Epidermal melanocyte (primary cell): ENCODE measurements at regions not wholly inside any gene's neighbourhood (a gene's known extent, or its start where the extent isn't known, plus 50 kb on each side); places are given as distances from the start of the nearest gene placed in this dataset.

Source experiments
- DNase-seq: peaks from one replicate; pipeline ENCODE4 v3.0.0; 2011; ENCODE audit warnings: low spot score; ENCODE audit not compliant: insufficient read length

DNA sequence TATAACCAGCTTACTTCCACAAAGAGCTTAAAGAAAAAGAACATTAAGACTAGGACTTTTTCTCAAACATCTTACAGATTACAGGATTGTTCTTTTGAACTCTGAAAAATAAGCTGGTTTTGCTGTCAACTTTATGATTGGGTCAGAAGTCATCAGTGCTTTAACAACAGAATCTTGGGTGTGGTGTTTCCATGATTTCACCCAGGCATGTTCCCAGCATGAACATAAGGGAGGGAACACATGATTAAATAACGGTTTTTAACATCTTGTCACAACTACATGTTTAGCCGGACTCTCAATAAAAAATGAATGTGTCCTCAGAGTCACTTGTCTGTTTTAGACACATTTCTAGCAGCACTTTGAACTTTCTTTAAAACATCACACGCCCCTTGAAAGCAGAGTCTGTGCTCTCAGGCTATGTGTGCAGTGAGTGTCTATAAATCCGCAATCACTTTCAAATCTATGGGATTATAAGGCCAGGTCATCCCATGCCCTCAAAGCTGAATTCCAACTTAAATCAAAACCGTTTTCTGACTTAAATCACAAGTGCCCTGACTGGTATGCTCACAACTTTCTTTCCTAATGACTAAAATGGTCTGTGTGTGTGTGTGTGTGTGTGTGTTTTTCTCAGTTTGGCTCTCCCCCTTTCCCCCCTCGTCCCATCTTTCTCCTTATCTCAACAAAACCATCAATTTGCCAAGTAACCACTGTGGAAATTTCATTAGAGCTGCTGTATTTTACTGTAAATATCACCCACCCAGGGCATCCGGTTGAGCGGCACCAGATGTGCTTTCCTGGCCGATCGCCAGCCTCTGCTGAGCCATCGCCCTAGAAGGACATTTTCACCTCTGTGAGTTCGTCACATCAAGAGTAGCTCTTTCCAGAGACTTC lies 216.8 kb upstream of the DTNBP1 start:
- peak; percentile 63 for DNase-seq

DNA sequence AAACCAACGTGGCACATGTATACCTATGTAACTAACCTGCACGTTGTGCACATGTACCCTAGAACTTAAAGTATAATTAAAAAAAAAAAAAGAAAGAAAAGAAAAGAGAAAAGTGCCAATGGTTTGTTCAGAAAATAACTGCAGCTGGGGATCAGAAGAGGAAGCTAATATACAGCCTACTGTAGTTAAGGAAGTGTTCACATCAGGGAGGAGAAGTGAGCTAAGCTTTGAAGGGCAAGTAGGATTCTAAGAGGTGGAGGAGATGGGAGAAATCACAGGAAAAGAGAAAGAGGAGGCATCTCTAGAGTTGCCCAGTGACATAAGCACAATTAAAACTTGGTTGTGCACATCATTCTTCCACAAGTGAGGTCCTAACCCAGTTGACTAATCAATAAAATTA lies 214.4 kb upstream of the DTNBP1 start:
- no peak for DNase-seq

DNA sequence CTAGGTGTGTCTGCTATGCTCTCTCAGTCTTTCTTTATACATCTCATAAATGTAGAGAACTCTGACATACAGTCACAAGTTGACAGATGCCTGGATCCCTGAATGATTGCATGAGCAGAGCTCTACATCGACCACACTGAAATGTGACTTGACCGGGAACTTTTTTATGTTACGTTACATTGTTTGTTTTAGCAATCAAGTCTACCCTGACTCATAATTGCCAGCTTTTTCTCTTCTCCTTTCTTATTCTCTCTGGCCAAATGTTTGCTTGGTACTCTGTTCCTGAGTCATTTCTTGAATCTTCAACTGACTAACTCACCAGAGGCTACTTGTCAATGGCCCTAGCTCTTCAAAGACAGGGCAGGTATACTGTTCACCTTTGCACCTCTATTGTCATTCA lies 213.6 kb upstream of the DTNBP1 start:
- no peak for DNase-seq

DNA sequence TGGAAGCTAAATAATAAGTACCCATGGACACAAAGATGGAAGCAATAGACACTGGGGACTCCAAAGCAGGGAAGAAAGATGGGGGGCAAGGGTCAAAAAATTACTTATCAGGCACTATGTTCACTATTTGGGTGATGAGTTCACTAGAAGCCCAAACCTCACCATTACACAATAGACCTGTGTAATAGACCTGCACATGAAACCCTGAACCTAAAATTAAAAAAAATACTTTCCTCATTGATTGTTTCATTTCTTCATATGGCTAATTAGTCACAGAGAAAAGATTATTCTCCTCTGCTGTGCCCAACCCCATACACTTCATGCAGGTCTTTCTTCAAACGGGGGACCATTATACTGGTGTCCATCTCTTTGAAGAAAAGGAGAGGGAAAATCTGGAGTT lies 213.0 kb upstream of the DTNBP1 start:
- DNase-seq: no peak

DNA sequence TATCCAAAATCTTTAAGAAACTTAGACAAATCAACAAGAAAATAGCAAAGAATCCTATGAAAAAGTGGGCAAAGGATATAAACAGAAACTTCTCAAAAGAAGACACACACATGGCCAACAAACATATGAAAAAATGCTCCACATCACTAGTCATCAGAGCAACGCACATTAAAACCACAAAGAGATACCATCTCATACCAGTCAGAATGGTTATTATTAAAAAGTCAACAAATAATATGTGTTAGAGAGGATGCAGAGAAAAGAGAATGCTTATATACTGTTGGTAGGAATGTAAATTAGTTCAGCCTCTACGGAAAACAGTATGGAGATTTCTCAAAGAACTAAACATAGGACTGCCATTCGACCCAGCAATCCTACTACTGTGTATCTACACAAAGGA lies 212.0 kb upstream of the DTNBP1 start:
- no peak for DNase-seq

DNA sequence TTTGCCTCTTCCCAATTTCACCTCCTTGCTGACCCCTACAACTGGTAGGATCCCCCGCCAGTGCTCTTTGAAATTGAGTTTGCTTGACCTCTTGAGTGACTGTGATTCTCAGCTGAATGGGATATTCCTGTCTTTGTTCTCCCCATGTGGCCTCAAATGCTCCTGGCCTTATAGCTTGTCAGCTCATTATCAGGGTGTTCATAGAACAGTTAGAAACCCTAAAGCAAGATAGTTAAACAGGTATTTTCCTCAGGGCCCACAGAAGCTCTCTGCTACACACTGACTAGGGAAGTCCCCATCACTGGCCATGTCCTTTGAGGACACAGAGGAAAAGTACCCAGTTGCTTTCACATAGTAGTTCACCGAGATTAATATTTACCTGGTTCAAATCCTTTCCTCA lies 211.5 kb upstream of the DTNBP1 start:
- no peak for DNase-seq

DNA sequence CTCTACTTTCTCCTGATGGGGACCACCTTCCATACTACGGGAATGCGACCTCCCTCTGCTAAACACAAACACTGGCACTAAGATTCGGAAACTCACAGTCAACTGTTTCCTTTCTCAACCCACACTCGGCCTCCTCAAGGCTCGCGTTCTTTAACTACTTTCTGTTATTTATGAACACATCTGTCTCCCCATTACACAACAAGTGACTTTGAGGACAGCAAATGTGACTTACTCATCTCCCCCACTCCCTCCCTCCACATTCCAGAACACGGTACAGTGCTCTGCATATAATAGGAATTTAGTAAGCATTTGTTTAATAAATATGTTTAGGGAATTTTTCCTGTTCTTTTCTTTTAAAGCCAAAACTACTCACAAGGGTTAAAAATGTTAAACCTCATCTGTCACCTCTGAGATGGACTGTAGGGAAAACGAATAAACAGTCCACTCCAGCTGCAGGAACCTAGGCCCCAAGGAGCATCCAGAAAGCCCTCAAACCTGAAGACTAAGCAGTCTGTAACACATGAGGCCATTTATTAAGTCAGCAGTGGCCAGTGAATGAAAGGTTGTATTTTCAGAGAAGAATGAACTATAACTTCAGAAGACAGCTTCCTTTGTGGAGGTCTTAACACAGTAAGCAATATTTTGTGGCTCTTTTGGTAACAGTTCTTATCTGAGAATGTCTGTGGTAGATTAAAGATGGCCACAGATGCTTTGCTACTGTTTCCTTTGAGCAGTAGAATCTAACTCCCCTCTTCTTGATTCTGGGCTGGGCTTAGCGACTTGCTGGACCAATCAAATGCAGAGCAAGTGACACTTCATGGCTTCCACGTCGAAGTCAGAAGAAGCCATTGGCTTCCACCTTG lies 209.6 kb upstream of the DTNBP1 start:
- no peak for DNase-seq

DNA sequence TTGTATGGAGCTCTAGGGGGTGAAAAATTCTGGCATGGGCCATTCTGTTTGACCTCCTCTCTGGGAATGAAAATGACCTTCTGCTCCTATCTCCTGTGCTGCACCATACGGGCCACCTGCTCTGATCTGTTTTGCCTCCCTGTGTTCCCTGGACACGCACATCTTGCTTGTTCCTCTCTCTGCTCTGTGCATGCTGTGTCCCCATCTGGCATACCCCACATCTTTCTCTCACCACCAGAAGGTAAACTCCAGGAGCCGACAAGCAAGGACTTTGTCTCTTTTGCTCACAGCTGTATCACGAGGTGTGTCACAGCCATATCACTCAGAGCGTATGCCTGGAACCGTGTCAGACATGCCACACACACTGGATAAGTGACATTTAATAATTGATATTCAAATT lies 208.4 kb upstream of the DTNBP1 start:
- DNase-seq: no peak

DNA sequence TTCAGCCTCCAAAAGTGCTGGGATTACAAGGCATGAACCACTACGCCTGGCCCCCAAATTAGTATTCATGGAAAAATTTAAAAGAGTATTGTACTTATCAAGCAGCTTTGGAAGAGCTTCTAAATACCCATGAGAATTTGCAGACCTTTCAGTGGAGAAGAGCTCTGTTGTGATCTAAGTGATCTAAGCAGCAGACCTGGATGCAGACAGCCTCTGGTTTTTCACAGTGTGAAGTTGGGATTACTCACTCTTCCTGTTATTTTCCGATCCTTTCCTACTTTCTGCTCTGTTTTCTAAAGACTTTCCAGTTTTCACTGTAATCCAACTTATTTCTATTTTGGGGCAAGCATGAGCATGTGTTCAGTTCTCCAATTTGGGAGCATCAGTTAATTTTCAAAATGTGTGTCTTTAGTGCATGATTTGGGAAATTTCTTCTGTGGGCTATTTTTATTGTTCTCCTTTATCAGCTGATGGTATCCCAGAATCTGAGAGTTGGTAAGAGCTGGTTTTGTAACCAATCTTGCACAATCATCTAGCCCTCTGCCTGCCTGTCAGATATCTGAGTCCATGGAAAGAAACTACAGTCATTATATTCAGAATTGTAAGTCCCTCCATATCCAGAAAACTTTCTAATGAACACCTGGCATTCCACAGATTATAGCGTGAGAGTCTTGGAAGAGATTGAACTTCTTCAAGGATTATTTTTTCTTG lies 207.7 kb upstream of the DTNBP1 start:
- DNase-seq: no peak

DNA sequence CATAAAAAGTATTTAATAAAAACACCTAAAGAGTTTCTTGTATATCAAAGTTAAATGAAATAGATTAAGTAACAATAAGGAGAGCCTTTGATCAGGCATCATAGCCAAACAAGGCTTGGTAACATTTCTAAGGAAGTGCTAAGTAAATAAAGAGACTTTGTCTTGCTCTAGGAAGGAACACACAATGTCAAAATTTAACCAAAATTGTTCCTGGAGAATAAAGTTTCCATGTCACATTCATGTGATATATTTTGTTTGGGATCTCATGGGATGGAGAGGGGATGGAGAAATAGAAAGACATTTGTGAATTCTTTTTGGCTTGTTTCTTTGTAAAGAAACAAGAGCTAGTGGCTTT lies 201.9 kb upstream of the DTNBP1 start:
- DNase-seq: no peak

DNA sequence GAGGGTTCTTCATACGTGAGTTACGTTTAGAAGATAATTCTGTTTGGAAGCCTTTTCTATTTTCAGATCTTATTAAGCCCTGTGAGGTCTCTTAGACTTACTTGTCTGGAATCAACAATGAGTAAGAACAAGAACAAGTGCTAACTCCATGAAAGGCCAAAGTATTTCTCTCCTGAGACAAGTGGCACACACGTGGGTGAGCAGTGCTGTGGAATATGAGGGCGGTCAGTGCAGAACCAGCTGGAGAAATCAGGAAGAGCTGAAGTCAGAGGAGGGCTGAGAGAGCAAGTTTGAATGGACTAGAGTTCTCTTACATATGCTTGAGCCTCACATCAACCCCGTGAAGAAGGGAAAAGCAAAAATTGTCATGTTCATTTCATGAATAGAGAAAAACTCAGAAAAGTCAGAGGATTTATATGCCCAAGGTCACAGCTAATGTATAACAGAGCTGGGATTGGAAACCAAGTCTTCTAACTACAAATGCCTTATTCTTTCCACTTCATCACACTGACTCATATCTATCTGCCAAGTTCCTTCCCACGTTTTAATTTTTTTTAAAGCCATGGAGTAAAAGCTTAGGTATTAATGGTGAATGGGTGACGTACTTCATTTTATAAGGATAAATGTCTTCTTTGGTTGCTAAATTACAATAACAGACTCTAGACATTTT lies 201.3 kb upstream of the DTNBP1 start:
- DNase-seq: no peak

DNA sequence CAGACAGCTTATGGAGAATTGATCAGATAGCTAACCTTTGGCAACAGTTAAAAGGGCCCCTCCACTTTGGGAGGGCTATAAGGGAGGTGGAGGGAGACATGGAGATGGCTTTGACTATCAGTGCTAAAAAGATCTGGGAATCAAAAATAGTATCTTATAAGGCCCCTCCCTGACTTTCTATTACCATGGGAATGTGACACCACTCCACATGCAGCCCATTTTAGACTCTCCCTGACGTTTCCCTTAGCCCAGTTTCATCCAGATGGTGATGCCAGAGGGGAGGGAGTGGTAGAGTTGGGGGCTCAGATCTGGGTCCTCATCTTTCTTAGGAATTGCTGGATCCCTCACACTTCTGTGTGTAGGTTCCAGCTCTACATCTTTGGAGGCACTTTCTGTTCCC lies 200.0 kb upstream of the DTNBP1 start:
- no peak for DNase-seq

DNA sequence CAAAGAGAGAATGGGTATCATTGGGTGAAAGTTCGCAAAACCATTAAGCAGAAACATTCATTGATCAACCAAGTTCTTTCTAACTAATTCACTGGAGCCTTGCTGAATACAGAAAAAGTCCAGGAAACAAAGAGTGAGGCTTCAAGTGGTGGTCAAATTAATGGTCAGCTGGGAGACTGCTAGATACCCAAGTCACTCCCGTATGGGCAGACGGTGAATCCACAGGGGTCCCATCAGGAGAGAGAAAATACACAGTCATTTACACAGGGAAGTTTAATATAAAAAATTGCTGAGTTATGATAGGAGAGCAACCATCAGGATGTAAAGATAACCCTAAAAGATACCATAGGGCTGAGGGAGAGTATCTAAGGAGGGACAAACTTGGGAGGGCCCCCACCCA lies 198.7 kb upstream of the DTNBP1 start:
- no peak for DNase-seq

DNA sequence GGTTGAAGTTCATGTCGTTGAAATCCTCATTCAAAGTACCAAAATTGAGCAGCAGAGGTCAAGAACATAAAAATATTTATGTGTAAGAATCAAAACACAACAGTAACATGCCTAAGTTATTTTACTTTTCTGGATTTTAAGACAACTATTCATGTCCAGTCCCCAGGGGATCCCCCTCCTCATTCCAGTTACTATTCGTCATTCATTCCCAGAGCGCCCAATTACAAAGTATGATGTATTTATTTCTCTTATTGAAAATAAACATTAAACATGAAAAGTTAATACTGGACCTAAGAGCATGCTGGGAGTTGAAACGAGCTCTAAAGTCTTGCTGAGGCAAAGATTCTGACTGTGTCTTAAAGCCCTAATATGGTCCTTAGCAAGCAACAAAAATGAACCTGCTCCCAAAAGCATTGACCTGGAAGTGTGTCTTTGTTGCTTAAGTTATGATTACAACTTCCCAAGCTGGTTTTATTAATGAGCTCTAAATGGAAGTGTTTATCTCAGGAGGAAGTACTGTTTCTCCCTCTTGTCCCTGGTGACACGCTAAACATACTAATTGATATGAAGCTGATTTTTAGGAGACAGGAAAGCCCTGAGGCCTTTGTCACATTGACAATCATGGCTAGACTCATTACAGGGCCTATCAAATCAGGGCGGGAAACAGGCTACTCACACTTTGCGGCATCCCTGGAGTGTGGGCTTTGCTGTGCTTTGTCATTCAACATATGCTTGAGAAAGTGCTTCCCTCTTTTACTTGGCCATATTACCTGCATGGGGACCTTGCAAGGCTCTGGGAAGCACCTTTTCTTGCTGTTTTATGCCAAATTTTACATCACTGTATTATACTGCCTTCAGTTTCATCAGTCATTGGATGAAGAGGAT lies 192.2 kb upstream of the DTNBP1 start:
- no peak for DNase-seq

DNA sequence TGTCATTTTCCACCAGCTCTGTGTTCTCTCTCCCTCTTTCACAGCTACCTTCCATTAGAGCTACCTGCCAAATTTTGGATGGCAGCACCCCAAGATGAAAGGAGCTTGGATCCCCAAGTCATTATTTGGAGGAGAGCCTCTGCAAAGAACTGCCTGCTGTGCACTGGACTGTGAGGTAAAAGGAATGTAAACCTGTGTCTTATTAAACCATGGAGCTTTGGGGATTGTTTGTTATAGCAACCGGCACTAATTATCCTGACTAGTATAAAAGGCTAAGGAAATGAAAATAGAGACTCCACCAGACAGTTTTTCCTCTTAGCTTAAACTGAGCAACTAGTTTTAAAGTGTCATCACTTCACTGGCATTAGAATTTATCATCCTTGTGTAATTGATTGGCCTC lies 191.6 kb upstream of the DTNBP1 start:
- no peak for DNase-seq

DNA sequence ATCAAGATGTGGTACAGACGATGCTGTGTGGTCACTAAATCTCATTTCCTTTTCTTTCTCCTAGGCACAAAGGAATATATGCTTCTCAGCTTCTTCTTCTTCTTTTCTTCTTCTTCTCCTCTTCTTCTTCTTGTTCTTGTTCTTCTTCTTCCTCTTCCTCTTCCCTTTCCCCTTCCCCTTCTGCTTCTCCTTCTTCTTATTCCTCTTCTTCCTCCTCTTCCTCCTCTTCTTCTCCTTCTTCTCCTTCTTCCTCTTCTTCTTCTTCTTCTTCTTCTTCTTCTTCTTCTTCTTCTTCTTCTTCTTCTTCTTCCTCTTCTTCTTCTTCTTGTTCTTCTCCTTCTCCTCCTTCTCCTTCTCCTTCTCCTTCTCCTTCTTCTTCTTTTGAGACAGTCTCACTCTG lies 190.4 kb upstream of the DTNBP1 start:
- DNase-seq: no peak

DNA sequence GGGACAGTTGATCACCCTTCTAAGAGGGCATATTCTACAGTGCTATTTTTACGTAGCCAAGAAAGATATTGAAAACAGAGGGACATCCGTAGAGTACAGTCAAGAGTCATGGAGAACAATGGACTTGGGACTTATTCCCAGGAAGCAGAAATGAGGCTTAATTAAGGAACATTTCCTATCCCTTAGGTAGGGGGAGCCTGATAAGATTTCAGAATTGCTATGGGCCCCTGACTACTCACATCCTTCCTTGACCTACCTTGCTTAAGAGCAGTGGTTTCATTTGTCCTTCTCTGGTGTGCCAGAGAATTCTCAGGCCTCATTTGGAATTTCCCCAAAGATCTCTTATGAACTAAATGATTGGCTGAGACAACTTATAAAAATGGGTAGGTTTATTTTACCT lies 189.5 kb upstream of the DTNBP1 start:
- DNase-seq: no peak

DNA sequence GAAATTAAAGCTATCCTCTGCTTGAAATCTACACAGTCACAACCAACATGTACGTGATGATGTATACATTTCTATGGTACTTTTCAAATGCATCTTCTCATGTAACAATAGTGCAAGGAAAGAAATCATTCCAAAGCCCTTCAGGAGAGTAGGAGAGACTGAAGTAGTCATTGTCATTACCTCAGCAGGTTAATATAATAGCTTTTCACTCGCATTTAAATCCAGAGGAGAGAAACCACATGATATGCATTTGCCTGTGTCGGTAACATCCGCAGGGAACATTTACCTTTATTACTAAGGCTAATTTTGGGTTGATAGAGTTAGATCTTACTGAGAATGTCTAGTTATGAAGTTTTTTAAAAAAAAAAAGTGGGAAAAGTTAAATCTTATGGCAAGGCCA lies 186.6 kb upstream of the DTNBP1 start:
- DNase-seq: no peak

DNA sequence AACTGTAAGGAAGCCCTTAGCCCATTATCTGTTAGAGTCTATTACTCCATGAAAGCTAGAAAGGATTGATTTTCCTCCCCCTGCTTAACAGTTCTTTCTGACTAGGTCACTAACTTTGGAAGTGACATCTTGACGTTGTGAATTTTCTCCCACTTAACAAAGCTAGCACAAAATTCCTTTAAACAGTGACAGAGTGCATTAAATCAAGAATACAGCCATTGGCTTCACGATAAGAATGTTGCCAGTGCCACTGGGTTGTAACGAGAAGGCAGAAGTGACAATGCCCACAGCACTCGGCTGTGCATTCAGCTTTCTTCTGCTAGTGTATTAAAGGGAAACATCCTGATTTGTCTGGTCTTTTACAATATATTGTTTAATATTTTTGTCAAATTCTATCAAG lies 182.7 kb upstream of the DTNBP1 start:
- no peak for DNase-seq

DNA sequence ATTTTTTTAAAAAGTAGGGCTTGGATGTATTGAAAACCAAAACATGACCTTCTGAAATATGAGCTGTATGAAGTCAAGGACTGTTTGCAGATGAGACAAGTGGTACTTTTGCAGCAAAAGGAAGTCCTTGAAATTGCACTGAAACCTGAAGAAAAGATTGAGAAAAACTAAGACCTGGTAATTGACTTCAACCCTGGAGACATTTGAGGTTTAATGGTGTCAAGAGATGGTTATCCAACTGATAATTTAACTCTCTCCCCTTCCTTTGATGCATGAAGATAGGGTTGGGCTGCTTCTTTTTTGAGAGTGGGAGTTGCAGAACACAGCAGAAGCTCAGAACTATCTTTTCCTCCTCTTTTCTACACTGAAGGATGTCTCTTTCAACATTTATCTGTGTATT lies 180.9 kb upstream of the DTNBP1 start:
- DNase-seq: no peak

DNA sequence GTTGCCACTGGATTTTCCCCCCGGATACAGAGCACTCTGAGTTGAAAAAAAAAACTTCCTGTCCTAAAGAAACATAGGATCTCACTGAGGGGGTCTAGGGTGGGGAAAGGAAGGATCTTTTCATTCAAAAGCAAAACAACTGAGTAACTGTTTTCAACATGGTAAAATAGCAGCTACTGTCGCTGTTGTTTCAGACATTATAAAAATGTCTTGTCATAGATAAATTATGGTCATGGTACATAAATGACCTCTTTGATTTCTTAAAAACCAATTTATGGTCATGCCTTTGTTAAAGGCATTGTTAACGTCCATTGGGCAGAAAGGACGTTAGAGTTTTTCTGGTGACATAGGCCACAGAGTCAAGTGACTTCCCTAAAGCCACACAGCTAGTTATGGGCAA lies 180.4 kb upstream of the DTNBP1 start:
- DNase-seq: no peak
